Stomach (tissue), 4 donors: ENCODE measurements at regions not wholly inside any gene's neighbourhood (a gene's known extent, or its start where the extent isn't known, plus 50 kb on each side); places are given as distances from the start of the nearest gene placed in this dataset.

Experiments used
- CTCF ChIP-seq, 7 experiments: fragments of 450-650 bp in 4 of 7; fragments of 200-600 bp in 3 of 7; sonication (generic) in 3 of 7; IDR thresholded peaks; one replicate each; pipeline ENCODE4 v1.5.1; 2016 to 2019; ENCODE audit warnings: antibody characterized with exemption in 7 of 7, control low read depth in 2 of 7, mild to moderate bottlenecking in 1 of 7
- EP300 ChIP-seq: sonication (generic); formaldehyde crosslinking; IDR thresholded peaks from one replicate; pipeline ENCODE4 v1.6.1; 2017; ENCODE audit warnings: antibody characterized with exemption
- POLR2A ChIP-seq, 4 donors: fragments of 450-650 bp; IDR thresholded peaks; one replicate each; pipeline ENCODE4 v1.6.1; 2016; ENCODE audit warnings: antibody characterized with exemption in 4 of 4, control low read depth in 2 of 4, mild to moderate bottlenecking in 1 of 4, moderate library complexity in 1 of 4
- POLR2AphosphoS5 ChIP-seq, 3 donors: sonication (generic); formaldehyde crosslinking; IDR thresholded peaks; one replicate each; pipeline ENCODE4 v1.6.1; 2016; ENCODE audit warnings: antibody characterized with exemption in 3 of 3

GRCh38 chr3:72307438-72308115, 522.6 kb upstream of the PROK2 start:
- TF ChIP-seq CTCF (IDR thresholded peaks at IDR 0.05) = no peak
- no peak for TF ChIP-seq POLR2A (IDR thresholded peaks at IDR 0.05)
- no peak for TF ChIP-seq EP300
- TF ChIP-seq POLR2AphosphoS5 (IDR thresholded peaks at IDR 0.05) = no peak
